ENCODE measurements at regions not wholly inside any gene's neighbourhood (a gene's known extent, or its start where the extent isn't known, plus 50 kb on each side); places are given as distances from the start of the nearest gene placed in this dataset.
A peak's percentile ranks its signal among the peaks of the same experiment; 100 is the strongest.
"Not testable (repeated sequence)": the region's sequence is repeated elsewhere in the genome, so short reads cannot be mapped to it uniquely, and the experiment has no call there.

DNA sequence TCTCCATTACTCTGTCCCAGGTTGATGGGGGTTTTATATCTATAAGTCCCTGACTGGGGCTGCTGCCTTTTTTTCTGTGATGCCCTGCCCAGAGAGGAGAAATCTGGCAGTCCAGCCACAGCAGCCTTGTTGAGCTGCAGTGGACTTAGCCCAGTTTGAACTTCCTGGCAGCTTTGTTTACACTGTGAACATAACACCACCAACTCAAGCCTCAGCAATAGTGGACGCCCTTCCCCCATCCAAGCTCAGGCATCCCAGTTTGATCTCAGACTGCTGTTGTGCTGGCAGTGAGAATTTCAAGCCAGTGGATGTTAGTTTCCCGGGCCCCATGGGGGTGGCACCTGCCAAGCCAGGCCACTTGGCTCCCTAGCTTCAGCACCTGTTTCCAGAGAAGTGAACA is 298.5 kb upstream of the KDM5D start:
- Mint-ChIP-seq H3K27me3 (no peaks in the 10 kb centered on the region), H3K27ac (no peak overlapping the region), H3K4me3 (no peak overlapping the region), H3K4me1 (no peaks in the 10 kb centered on the region), H3K9me3 (ENCODE audit: low read depth) (no peaks in the 10 kb centered on the region), H3K36me3 (no peaks in the 10 kb centered on the region)
- ATAC-seq, result no peak
- no peak for DNase-seq
- CTCF ChIA-PET, result no interaction called here

DNA sequence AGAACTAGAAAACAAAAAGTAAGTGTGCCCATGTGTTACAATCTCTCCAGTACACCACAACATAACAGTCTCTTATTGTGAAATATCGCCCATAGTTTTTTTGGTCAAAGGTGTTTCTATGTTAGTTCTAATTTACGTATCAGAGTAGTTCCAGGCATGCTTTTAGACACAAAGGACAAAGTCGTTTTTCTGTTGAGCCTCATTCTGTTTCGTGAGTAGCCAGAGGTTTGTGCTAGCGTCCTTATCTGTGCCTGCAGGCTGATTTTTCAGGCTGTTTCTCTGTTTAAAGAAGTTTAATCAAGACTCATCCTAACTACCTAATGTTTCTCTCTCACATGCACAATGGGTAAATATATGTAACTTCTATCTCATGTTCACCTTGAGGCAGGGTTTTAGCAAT is 281.1 kb upstream of the KDM5D start:
- Mint-ChIP-seq H3K4me3 (no peak overlapping the region), H3K36me3 (no peaks in the 10 kb centered on the region), H3K27me3 (no peaks in the 10 kb centered on the region), H3K4me1 (no peaks in the 10 kb centered on the region), H3K27ac (no peak overlapping the region), H3K9me3 (ENCODE audit: low read depth) (no peaks in the 10 kb centered on the region)
- CTCF ChIA-PET, result no interaction called here
- DNase-seq, result no peak
- ATAC-seq, result no peak

GRCh38 chrY:19993410-19993809 is 248.9 kb upstream of the KDM5D start:
- ATAC-seq; H3K4me3 Mint-ChIP-seq; H3K9me3 Mint-ChIP-seq (ENCODE audit: low read depth); CTCF ChIA-PET; H3K27ac Mint-ChIP-seq; H3K4me1 Mint-ChIP-seq; H3K27me3 Mint-ChIP-seq; H3K36me3 Mint-ChIP-seq; DNase-seq: not testable (repeated sequence)

DNA sequence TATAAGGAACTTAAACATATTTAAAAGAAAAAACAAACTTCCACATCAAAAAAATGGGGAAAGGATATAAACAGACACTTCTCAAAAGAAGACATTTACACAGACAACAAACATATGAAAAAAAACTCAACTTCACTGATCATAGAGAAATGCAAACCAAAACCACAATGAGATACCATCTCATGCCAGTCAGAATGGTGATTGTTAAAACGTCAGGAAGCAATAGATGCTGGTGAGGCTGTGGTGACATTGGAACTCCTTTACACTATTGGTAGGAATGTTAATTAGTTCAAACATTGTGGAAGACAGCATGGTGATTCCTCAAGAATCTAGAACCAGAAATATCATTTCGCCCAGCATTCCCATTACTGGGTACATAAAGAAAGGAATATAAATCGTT is 228.5 kb upstream of the KDM5D start:
- ATAC-seq, result no peak
- CTCF ChIA-PET, result no interaction called here
- H3K27ac Mint-ChIP-seq, result no peak overlapping the region
- no peaks in the 10 kb centered on the region for H3K36me3 Mint-ChIP-seq
- no peaks in the 10 kb centered on the region for H3K9me3 Mint-ChIP-seq (ENCODE audit: low read depth)
- H3K4me1 Mint-ChIP-seq, result no peaks in the 10 kb centered on the region
- no peak for DNase-seq
- H3K4me3 Mint-ChIP-seq, result no peak overlapping the region
- H3K27me3 Mint-ChIP-seq, result no peaks in the 10 kb centered on the region

- no peak overlapping the region for H3K27ac Mint-ChIP-seq
- H3K4me1 Mint-ChIP-seq, result no peaks in the 10 kb centered on the region
- no peaks in the 10 kb centered on the region for H3K27me3 Mint-ChIP-seq
- no peaks in the 10 kb centered on the region for H3K36me3 Mint-ChIP-seq
- DNase-seq (no peak), ATAC-seq (no peak)
- no peak overlapping the region for H3K4me3 Mint-ChIP-seq
- no peaks in the 10 kb centered on the region for H3K9me3 Mint-ChIP-seq (ENCODE audit: low read depth)
- CTCF ChIA-PET, result no interaction called here
Measured at GRCh38 chrY:19947702-19948101, 203.2 kb upstream of the KDM5D start.

GRCh38 chrY:19899011-19899410 is 154.5 kb upstream of the KDM5D start:
- CTCF ChIA-PET, result no interaction called here
- no peak overlapping the region for H3K4me3 Mint-ChIP-seq
- H3K36me3 Mint-ChIP-seq, result no peaks in the 10 kb centered on the region
- no peak for ATAC-seq
- no peak for DNase-seq
- no peaks in the 10 kb centered on the region for H3K9me3 Mint-ChIP-seq (ENCODE audit: low read depth)
- no peaks in the 10 kb centered on the region for H3K4me1 Mint-ChIP-seq
- H3K27me3 Mint-ChIP-seq, result peaks cover 3% of the 10 kb centered on the region
- no peak overlapping the region for H3K27ac Mint-ChIP-seq

DNA sequence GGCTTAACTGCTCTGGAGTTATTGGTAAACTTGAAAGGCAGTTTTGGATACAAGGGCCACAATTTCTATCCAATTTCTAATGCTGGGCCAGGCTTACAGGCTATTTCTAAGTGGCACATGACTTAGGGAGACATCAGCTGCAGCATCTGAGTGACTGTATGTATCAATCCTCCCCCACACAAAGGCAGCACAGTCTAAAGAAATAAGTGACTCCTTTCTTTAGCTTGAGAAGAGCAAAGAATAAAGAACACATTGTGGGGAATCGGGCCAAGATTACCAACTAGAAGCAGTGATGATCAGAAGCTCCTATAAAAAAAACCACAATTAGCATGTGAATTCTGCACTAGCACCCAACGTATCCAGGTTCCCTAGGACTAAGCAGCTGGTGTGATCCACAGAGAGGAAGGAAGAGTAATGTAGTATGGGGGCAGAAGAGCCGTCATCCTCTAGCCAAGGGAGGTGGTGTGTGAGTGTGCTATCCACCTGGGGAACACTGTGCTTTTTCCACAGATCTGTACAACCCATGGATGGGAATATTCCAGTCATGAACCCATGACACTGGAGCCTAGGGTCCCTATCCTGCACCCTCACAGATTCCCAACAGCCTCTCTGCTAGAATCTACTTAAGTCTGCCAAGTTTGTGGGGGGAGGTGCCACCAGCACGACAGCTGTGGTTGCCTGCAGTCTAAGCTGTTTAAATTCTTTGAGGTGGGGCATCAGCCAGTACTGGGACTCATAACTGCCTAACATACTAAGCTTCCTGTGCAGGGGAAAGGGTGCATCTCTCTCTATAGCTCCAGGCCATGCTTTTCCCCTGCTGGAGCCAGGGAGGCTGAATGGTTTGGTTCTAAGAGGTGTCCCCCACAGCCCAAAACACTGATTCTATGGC is 147.8 kb upstream of the KDM5D start:
- Mint-ChIP-seq H3K4me3 (no peak overlapping the region), H3K36me3 (no peaks in the 10 kb centered on the region), H3K4me1 (no peaks in the 10 kb centered on the region), H3K27me3 (peaks cover 2% of the 10 kb centered on the region), H3K9me3 (ENCODE audit: low read depth) (no peaks in the 10 kb centered on the region), H3K27ac (no peak overlapping the region)
- ATAC-seq, result no peak
- no peak for DNase-seq
- CTCF ChIA-PET, result no interaction called here

- no peaks in the 10 kb centered on the region for H3K9me3 Mint-ChIP-seq (ENCODE audit: low read depth)
- H3K27ac Mint-ChIP-seq, result no peak overlapping the region
- DNase-seq (no peak), ATAC-seq (no peak)
- H3K36me3 Mint-ChIP-seq, result no peaks in the 10 kb centered on the region
- H3K4me1 Mint-ChIP-seq, result no peaks in the 10 kb centered on the region
- H3K4me3 Mint-ChIP-seq, result no peak overlapping the region
- no peaks in the 10 kb centered on the region for H3K27me3 Mint-ChIP-seq
- CTCF ChIA-PET, result no interaction called here
Measured at GRCh38 chrY:19882145-19882544, 137.6 kb upstream of the KDM5D start.

DNA sequence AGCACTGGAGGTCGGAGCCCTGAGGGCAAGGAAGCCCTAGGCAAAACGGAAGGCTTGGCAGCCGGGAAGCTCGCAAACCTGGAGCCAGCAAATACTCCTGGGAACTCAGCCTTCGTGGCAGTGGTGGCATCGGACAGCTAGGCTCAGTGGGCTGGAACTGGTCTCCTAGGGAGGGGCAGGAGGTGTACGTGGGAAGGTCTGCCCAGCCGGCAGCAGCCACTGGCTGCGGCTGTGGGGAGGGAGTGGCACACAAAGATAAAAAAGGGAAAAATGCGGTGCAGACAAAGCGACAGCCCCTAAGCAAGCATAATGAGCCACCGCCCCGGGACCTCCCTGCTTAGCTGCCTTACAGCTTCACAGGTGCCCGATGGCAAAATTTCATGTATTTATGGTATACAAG is 125.2 kb upstream of the KDM5D start:
- Mint-ChIP-seq H3K27me3 (no peaks in the 10 kb centered on the region), H3K36me3 (no peaks in the 10 kb centered on the region), H3K9me3 (ENCODE audit: low read depth) (no peaks in the 10 kb centered on the region), H3K4me1 (no peaks in the 10 kb centered on the region), H3K4me3 (no peak overlapping the region), H3K27ac (no peak overlapping the region)
- ATAC-seq (no peak), DNase-seq (no peak)
- CTCF ChIA-PET, result no interaction called here

DNA sequence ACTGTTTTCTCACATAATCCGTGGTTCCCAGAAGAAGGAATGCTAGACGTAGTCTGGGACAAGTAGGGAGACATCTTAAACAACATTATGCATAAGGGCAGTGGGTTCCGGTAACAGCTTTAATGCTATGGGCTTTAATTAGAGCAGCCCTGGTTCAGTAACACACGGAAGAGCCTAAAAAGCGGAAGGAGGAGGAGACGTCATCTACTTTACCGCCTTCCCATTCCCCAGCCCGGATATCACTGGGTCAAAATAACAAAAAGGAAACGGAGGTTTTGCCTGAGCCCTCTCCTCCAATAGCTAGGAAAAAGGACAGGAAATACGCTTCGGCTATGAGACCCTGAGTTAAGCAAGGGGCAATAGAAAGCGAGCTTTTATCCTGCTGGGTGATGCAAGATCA is 124.8 kb upstream of the KDM5D start:
- DNase-seq, result no peak
- Mint-ChIP-seq H3K36me3 (no peaks in the 10 kb centered on the region), H3K4me1 (no peaks in the 10 kb centered on the region), H3K4me3 (no peak overlapping the region), H3K27me3 (no peaks in the 10 kb centered on the region), H3K27ac (no peak overlapping the region), H3K9me3 (ENCODE audit: low read depth) (no peaks in the 10 kb centered on the region)
- no peak for ATAC-seq
- CTCF ChIA-PET, result no interaction called here

- Mint-ChIP-seq H3K4me1 (no peaks in the 10 kb centered on the region), H3K27ac (no peak overlapping the region)
- ATAC-seq, result no peak
Measured at GRCh38 chrY:19868647-19869046, 124.1 kb upstream of the KDM5D start.

GRCh38 chrY:19856474-19857135 is 112.1 kb upstream of the KDM5D start:
- ATAC-seq (no peak), DNase-seq (no peak)
- H3K36me3 Mint-ChIP-seq, result no peaks in the 10 kb centered on the region

More at GRCh38 chrY:19868647-19869046, 124.1 kb upstream of the KDM5D start:
- CTCF ChIA-PET, result no interaction called here
- Mint-ChIP-seq H3K4me3 (no peak overlapping the region), H3K27me3 (no peaks in the 10 kb centered on the region), H3K36me3 (no peaks in the 10 kb centered on the region), H3K9me3 (ENCODE audit: low read depth) (no peaks in the 10 kb centered on the region)
- DNase-seq, result no peak

GRCh38 chrY:19842972-19843371 is 98.4 kb upstream of the KDM5D start:
- DNase-seq (no peak), ATAC-seq (no peak)
- Mint-ChIP-seq H3K9me3 (ENCODE audit: low read depth) (peaks cover 3% of the 10 kb centered on the region), H3K27me3 (no peaks in the 10 kb centered on the region), H3K4me3 (no peak overlapping the region), H3K27ac (no peak overlapping the region), H3K4me1 (no peaks in the 10 kb centered on the region), H3K36me3 (no peaks in the 10 kb centered on the region)
- CTCF ChIA-PET, result no interaction called here

More at GRCh38 chrY:19856474-19857135, 112.1 kb upstream of the KDM5D start:
- CTCF ChIA-PET, result no interaction called here
- Mint-ChIP-seq H3K9me3 (ENCODE audit: low read depth) (no peaks in the 10 kb centered on the region), H3K27ac (peak overlapping the region; percentile 59), H3K4me3 (no peak overlapping the region), H3K4me1 (peaks cover 7% of the 10 kb centered on the region), H3K27me3 (no peaks in the 10 kb centered on the region)

DNA sequence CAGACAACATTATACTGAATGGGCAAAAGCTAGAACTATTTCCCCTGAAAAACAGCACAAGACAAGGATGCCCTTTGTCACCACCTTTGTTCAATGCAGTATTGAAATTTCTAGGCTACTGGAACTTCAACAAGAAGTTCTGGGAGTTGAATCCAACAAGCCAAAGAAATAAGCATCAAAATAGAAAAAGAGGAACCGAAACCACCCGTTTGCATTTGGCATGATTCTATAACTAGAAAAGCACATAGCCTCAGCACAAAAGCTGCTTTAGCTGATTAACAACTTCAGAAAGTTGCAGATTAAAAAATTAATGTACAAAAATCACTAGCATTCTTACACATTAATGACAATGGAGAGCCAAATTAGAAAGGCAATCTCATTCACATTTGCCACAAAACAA is 79.6 kb upstream of the KDM5D start:
- no peaks in the 10 kb centered on the region for H3K9me3 Mint-ChIP-seq (ENCODE audit: low read depth)
- no peak overlapping the region for H3K27ac Mint-ChIP-seq
- CTCF ChIA-PET, result no interaction called here
- DNase-seq (no peak), ATAC-seq (no peak)
- no peaks in the 10 kb centered on the region for H3K4me1 Mint-ChIP-seq
- no peak overlapping the region for H3K4me3 Mint-ChIP-seq
- no peaks in the 10 kb centered on the region for H3K27me3 Mint-ChIP-seq
- no peaks in the 10 kb centered on the region for H3K36me3 Mint-ChIP-seq

All from activated CD8-positive, alpha-beta memory T cell treated with anti-CD3 and anti-CD28 coated beads, Interleukin-2, amount 10 ng/mL, durations not matched to agents 7 days and 5 days (primary cell).